ENCODE measurements at regions not wholly inside any gene's neighbourhood (a gene's known extent, or its start where the extent isn't known, plus 50 kb on each side); places are given as distances from the start of the nearest gene placed in this dataset.

- TF ChIP-seq CTCF (IDR thresholded peaks at IDR 0.05) (no peak), POLR2A (IDR thresholded peaks at IDR 0.05) (no peak), EP300 (IDR thresholded peaks at IDR 0.05) (no peak), POLR2AphosphoS5 (IDR thresholded peaks at IDR 0.05) (no peak)
Observed at GRCh38 chr12:5222729-5223128, 179.1 kb downstream of the KCNA5 start.

All from sigmoid colon (tissue), 4 donors.